ENCODE measurements at regions not wholly inside any gene's neighbourhood (a gene's known extent, or its start where the extent isn't known, plus 50 kb on each side); places are given as distances from the start of the nearest gene placed in this dataset.
"Not testable (repeated sequence)": the region's sequence is repeated elsewhere in the genome, so short reads cannot be mapped to it uniquely, and the experiment has no call there.

DNA sequence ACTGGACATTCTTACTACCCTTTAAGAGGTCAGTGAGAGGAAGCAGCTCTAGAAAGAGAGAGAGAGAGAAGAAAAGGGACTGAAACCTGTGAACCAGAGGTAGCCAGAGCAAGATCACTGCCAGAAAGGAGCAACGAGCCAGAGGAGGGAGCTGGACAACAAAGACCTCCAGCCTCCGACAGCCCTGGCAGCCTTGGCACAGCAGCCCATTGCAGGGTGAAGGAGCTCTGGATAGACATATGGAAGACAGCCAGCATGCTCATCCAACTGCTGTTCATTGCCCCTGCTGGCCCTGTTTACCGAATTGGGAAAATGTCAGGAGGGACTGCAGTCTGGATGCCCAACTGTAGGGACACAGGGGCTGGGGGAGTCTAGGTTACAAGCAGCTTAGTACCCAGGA lies 228.4 kb upstream of the SLC35G4 start:
- no peak for DNase-seq (ENCODE audit: low spot score)

DNA sequence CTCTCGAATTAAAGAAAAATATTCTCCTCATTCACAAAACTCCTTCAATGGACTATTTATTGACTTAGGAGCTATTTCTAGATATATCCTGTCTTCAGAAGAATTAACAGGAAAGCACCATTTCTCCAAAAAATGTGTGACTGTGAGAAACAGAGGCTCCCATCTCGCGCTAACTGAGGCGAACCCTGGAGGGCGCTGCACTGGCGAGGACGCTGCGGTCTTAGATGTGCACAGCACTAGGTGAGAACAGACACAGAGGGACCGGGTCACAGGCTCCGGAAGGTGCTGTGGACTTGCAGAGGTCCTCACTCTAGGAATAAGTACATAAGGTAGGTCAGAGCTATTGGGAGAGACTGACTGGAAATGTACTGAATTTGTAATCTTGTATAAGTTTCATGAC lies 229.7 kb upstream of the SLC35G4 start:
- DNase-seq (ENCODE audit: low spot score) = no peak

DNA sequence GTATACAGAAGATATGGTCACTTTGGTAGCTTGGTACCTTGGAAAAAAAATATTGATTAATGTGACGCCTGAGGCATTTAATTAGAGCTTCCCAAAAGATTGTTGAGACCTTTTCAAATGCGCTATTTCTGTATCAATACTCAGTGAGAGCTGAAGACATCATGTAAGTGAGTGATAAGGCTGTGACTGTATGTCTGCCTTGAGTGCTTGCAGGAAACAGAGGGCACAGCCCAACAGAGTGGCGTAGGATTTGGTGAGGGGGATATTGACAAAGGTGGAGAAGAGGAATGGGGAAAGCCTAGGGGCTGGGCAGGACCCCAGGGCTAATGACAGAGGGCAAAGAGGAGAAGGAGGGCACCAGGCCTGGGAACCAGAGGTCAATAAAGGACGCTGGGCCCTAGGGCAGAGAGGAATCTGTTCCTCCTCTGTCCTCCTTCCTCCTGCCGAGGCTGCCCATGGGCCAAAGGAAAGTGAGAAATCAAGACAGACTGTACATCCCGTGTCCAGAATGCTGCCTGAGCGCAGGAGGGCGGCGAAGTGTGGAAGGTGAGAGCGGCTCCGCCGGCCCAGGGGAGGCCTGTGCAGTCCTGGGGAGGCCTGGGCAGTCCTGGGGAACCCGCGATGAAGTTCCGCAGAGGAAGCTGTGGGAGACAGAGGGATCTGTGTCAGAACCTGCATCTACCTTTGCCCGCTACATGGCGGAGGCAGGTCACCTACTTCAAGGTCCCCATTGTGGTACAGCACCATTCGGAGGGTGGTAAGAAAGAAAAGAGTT lies 228.6 kb upstream of the PIEZO2 start:
- DNase-seq (ENCODE audit: low spot score) = no peak

DNA sequence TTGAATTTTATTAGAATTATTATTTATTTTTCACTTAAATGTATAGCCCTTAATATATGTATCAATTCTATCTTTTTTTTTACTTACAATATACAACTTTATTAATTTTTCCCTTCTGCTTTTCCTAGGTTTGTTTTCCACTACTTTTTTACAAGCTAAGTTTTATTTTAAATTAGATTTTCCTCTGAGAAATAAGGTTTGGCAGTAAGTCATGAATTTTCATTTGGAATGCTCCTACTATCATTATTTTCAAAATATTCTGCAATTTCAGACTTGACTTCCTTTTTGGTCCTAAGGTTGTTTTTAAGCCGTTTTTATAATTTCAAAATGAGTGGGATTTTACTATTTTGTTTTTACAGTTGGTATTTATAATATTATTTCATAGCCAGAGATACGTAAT lies 222.8 kb upstream of the PIEZO2 start:
- DNase-seq (ENCODE audit: low spot score) = no peak

DNA sequence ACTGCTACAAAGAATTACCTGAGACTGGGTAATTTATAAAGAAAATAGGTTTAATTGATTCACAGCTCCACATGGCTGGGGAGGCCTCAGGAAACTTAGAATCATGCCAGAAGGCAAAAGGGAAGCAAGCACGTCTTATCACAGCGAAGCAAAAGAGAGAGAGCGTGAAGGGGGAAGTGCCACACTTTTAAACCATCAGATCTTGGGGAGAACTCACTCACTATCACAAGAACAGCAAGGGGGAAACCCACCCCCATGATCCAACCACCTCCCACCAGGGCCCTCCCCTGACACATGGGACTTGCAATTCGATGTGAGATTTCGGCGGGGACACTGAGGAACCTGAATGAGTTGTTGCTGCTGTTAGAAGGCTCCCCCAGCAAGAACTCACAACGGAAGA lies 220.2 kb upstream of the PIEZO2 start:
- DNase-seq (ENCODE audit: low spot score) = no peak

DNA sequence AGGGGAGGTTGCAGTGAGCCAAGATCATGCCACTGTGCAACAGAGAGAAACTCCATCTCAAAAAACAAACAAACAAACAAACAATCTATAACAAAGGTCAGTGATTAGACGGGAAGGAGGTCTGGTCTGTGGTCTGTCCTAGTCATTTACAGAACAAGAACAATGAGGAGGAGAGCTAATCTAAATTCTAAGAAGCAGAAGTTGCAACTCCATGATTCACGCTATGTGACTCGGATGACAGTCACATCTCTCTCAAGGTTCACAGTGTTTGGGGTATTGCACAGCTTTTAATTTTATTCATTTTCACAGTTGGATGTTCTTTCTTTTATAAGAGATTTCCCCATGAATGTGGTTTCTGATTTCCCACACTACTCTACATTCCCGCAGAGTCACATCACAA lies 218.7 kb upstream of the PIEZO2 start:
- DNase-seq (ENCODE audit: low spot score) = no peak

DNA sequence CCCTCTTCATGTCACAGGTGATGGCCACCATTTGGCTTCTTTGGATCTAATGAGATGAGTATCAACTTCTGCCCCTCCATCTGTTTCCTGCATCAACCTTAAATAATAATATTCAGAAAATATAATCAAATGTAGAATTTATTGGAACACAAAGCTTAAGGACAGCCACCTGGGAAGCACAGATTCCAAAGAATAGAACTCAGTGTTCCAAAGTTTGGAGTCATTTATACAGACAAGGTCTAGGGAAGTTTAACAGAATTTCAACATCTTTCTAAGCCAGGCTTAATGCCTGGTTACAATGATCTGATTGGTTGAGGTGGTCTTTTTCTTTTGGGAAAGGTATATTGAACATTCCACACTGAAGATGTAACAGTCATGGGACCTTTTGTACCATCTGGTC lies 218.0 kb upstream of the PIEZO2 start:
- no peak for DNase-seq (ENCODE audit: low spot score)

DNA sequence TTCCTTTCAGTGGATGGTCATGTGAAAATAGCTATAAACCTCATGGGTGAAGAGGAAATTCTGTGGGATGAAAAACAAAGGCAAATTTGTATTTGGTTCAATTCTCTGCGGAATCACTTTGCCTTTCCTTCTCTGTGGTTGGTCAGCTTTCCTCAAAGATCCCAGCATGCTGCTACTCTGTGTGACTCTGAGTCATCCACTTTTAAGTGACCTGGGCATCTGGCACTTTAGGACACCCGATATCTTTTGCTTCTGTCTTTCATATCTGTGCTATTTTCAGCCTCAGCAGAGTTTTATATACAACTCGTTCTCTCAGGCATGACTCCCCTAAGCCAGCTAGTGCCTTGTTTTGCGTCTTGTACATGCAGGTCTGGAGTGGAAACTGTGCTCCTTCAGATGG lies 217.0 kb upstream of the PIEZO2 start:
- no peak for DNase-seq (ENCODE audit: low spot score)

DNA sequence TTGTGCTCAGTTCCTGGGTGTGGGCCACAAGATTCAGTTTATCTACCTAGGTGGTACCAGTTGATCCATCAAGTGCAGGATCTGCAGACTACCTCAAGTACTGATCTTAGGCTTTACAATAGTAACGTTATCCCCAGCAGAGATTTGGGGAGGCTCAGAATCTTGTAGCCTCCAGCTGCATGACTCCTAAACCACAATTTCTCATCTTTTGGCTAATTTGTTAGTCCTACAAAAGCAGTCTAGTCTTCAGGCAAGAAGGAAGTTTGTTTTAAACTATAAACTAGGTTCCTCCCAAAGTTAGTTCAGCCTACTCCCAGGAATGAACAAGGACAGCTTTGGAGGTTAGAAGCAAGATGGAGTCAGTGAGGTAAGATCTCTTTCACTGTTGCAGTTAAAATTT lies 213.5 kb upstream of the PIEZO2 start:
- no peak for DNase-seq (ENCODE audit: low spot score)

DNA sequence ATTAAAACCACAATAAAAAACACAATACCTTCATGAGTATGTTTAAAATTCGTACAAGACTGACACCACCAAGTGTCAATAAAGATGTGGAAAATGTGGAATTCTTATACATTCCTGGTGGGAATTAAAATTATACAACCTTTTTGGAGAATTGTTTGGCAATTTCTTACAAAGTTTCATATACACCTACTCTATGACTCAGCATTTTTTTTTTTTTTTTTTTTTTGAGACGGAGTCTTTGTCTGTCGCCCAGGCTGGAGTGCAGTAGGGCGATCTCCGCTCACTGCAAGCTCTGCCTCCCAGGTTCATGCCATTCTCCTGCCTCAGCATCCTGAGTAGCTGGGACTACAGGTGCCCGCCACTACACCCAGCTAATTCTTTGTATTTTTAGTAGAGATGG lies 212.5 kb upstream of the PIEZO2 start:
- not testable (repeated sequence) for DNase-seq (ENCODE audit: low spot score)

DNA sequence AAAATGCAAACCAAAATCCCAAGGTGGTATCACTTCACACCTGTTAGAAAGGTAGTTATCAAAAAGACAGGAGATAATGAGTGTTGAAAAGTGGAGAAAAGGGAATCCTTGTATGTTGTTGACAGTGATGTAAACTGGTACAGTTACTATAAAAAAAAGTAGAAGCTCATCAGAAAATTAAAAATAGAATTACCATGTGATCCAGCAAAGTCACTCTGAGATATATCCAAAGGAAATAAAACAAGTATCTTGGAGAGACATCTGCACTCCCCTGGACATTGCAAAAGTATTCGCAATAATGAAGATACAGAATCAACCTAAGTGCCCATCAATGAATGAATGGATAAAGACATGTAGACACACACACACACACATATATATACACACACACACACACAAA lies 208.3 kb upstream of the PIEZO2 start:
- DNase-seq (ENCODE audit: low spot score) = no peak

DNA sequence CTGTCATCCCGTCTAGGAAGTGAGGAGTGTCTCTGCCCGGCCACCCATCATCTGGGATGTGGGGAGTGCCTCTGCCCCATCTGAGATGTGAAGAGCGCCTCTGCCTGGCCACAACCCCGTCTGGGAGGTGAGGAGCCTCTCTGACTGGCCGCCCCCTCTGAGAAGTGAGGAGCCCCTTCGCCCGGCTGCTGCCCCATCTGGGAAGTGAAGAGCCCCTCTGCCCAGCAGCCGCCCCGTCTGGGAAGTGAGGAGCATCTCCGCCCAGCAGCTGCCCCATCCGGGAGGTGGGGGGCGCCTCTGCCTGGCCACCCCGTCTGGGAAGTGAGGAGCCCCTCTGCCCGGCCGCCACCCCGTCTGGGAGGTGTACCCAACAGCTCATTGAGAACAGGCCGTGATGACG lies 195.2 kb upstream of the PIEZO2 start:
- not testable (repeated sequence) for DNase-seq (ENCODE audit: low spot score)

DNA sequence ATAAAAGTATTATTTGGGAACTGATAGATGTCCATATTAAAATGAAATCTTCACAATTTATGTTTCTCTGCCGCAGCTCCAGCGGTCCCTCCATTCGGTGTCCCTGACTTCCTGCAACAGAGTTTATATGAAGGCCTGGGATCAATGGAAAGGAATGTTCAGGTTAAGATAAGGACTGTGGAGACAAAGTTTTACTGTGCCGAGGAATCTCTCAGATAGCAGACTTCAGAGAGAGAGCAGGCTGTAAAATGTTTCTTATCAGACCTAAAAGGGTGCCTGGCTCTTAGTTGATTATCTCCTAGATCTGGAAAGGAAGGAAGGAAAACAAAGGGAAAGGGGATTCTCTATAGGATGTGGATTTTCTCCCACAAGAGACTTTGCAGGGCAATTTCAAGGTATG lies 193.7 kb upstream of the PIEZO2 start:
- DNase-seq (ENCODE audit: low spot score) = no peak

DNA sequence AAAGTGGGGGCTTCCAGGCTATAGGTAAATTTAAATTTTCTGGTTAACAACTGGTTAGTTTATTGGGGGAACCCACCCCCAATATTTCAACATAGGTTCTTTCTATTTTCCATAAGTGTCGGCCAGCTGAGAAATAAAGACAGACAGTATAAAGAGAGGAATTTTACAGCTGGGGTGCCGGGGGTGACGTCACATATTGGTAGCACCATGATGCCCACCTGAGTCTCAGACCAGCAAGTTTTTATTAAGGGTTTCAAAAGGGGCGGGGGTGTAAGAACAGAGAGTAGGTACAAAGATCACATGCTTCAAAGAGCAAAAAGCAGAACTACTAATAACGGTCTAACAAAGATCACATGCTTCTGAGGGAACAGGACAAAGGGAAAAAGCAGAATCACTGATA lies 192.7 kb upstream of the PIEZO2 start:
- DNase-seq (ENCODE audit: low spot score) = not testable (repeated sequence)

DNA sequence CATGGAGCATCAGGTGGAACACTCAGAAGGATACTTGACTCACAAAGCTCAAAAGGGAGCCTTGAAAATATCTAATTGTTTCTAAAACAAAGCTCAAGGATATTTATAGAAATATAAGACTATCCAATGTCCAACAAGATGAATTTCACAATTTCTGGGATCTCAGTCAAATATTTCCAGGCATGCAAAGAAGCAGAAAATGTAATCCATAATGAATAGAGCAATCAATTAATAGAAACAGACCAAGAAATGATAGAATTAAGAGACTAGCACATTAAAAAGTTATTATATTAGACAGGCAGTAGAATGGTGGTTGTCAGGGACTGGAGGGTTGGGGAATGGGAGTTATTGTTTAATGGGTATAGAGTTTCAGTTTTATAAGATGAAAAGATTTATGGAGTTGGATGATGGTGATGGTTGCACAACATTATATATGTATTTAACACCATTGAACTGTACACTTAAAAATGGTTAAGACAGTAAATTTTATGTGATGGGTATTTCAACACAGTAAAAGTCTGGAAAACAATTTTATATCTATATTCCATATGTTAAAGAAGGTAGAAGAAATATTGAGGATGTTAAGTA lies 189.9 kb upstream of the PIEZO2 start:
- no peak for DNase-seq (ENCODE audit: low spot score)

DNA sequence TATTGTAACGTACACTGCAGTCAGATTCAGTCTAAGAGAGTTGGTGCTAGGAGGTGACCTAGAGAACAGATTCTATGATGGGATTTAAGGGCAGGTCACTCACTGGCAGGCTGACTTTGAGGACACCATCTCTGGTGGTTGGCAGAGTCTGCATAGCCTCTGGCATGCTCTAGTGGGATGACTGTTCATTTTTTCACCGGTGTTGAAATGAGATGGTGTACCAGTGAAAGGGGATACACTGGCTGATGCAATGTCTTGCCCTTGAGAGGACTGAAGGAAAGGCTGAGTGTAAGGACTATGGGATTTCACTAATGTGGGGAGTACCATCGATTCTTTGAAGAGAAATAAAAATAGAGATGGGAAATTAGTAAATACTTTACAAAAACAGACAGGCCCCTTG lies 186.9 kb upstream of the PIEZO2 start:
- DNase-seq (ENCODE audit: low spot score) = no peak

DNA sequence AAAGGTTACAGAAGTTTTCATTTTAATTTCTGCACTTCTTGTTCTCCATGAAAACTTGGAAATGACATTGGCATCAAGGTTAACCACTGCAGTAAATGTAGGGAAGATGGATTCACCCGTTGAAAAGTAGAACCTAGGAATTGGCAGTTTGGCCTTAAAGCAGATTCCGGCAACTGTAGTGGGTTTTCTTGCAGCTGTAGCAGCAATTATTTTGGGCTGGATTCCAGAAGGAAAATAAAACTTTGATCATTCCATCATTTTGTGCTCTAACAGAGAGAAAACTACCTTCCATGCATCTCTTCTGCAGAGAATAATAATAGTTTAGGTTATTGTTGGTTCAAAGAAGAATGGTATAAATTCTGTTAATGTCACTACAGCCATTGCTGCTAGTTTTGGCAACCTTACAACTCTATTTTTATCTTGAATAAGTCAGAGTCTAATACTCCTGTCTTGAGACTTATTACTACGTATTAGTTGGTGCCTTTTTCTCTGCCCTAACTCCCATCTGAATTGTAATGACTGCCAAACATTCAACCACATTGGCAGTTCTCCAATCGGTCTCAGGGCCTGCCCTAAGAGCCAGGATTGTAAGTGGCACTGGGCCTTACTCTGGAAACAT lies 178.1 kb upstream of the PIEZO2 start:
- DNase-seq (ENCODE audit: low spot score) = no peak

DNA sequence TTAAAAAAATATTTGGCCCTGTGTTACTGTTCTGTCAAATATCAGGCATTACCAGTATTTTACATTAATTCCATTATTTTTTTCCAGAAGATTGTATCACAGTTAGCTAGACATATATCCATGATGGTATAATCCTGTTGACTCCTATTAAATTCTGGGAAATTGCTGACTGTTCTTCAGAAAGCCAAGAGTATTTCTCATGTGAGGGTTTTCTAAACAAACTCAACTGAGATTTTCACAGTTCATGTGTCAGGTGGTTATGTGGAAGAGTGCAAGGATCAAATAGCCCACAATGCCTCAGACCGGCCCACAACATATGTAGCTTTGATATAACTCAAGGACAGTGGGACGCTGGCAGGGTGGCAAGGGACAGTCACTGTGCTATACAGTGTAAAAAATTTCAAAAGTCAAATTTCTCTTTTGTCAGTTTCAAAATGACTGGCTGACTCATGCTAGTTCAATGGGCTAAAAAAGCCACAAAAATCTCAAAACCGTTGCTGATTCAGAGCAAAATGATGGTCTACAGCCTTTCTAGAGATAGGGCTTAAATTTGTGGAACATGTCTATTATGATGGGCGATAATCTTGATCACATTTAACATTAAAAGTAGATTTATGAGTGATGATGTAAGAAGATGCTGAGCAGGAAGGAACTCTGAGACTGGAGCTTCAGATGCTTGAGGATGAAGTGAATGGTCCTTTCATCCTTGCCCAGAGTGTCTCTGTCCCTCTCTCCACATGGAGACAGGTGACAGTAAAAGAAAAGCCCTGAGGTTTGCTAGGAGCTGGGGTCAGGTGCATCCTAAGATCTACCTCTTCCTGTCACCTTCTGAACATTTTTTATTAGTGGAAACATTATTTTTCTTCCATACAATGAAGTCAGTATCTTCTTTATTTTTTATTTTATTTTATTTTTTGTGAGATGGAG lies 175.8 kb upstream of the PIEZO2 start:
- DNase-seq (ENCODE audit: low spot score) = peak; percentile 3

DNA sequence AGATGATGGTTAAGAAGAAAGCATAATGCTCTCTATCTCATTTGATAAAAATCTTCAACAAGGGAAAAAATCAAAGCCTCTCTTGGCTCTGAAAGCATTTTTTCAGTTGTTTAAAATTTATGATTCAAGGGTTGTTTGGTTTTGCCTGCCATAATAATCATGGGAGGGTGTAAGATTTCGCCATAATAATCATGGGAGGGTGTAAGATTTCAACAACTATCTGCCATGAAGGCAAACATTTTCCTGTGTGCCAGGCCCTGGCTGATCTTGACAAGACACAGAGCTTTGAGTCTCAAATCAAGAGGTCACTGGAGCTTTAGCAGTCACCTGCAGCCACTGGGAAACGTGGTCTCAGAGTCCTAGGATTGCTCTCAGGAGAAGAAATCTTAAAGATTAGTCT lies 175.1 kb upstream of the PIEZO2 start:
- DNase-seq (ENCODE audit: low spot score) = no peak

DNA sequence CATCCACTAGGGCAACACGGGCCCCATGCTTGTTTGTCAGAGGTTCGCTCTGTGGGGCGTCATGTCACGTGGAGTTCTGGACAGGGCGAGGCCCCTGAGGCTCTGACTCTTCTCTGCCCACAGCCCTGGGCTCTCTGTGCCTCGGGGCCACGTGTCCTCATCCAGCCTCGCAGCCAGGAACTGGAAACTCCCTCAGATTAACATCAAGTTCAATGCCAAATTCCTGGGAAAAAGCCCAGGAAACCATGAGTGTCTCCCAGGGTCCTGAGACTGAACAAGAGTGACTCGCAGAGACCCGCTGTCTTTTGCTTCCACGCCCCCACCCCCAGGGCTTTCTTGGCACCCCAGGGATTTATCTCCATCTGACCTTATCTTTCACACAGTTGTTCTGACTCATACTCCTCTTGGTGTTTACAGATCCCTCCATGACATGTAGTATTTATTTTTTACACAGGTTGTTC lies 174.0 kb upstream of the PIEZO2 start:
- peak; percentile 23 for DNase-seq (ENCODE audit: low spot score)

DNA sequence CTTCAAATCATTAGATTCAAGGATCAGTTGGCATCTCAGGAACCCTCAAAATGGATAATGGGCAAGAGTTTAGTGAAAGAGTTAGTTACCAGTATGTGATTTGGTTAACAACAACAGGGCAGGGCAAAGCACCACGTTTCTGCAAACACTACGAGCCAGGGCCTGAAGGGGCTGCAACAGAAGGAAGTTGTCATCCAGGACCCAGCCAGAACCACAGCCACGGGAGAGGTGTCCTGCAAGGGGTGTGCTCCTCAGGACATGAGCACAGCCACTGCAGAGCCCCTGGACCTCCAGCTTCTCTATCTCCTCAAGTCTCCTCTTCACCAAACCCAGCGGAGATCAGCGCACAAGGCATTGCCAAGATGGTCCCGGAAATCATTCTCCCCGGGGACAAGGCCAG lies 173.3 kb upstream of the PIEZO2 start:
- no peak for DNase-seq (ENCODE audit: low spot score)

DNA sequence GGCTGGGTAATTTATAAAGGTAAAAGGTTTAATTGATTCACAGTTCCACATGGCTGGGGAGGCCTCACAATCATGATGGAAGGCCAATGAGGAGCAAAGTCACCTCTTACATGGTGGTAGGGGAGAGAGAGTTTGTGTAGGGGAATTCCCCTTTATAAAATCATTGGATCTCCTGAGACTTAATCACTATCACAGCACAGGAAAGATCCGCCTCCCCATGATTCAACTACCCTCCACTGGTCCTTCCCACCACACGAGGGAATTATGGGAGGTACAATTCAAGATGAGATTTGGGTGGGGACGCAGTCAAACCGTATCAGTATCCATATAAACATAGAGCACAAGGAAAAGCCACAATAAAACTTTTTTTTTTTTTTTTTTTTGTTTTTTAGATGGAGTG lies 172.6 kb upstream of the PIEZO2 start:
- DNase-seq (ENCODE audit: low spot score) = no peak

DNA sequence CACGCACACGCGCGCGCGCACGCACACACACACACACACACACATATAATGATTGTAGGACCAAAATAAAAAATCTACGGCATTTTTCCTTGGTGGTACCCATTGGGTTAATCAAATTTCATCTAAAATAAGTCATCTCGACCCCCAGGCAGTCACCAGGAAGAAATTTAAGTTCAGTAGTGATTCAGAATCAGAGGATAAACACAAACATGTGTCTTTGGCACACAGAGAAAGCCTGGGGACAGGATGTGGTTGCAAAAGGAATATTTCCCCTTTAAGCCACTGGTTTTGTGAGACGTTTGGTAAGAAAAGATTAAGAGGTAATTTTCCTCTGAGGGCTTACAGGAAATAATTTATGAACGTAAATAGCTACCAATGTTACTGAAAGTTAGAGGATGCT lies 171.6 kb upstream of the PIEZO2 start:
- DNase-seq (ENCODE audit: low spot score) = no peak

Data from LoVo (cell line).